Endothelial cell of hepatic sinusoid (primary cell): ENCODE measurements at regions not wholly inside any gene's neighbourhood (a gene's known extent, or its start where the extent isn't known, plus 50 kb on each side); places are given as distances from the start of the nearest gene placed in this dataset.
"Not testable (repeated sequence)": the region's sequence is repeated elsewhere in the genome, so short reads cannot be mapped to it uniquely, and the experiment has no call there.

Experiments used
- in situ Hi-C: cut with HindIII; loops from 2 replicates; pipeline ENCODE4 v1.10.0; 2017; ENCODE audit warnings: low sequenced_read_pairs

DNA sequence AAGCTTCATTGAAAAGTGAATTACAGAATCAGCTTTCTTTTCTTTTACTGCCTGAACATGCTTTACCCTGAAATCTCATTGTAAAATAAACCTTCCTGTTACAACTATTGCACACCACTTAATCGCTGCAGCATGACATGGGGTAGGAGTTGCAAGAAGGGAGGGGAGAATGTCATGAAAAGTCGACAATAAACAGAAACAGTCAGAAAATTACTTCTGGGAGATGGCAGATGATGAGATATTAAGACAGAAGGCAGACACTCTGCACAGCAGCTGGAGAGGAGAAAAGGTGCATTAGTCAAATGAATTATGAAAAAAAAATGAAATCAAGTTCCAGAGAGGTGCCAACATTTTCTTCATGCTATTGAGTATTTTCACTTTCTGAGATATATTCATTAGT, 287.7 kb downstream of the PCDH7 start:
- in situ Hi-C loops: no loop called here

DNA sequence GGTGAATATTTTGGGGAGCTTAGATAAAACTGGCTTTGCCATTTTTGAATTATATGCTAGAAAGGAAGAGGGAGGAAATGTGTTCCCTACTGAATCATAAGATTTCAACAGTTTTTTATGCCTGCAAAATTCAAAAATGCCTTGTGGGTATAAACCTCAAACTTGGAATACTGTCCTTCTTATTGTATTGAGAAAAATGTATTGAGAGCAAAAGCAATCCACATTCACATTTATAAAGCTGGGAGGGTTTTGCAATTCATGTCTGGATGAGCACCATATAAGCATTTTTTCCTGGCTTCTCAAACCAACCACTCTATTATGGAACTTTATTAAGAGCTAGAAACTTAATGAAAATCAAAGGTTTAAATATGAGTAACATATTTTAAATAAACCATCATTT, 289.8 kb downstream of the PCDH7 start:
- in situ Hi-C loops: no loop called here

DNA sequence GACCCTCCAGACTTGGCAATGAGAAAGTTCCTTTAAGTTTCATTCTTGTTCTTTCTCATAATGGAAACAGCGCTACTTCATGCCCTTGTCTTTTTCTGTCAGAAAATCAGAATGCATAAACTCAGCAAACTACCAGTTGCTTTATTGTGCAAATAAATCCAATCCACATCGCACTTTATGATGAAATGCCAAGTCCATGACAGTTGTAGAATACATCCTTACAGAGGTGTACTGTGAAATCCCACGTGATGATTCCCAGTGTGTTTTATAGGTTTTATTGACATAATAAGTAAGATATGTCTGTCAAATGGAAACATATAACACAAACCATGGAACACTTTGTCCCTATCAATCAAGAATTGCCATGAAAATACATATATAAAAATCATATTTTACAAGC, 295.0 kb downstream of the PCDH7 start:
- in situ Hi-C loops: no loop called here

DNA sequence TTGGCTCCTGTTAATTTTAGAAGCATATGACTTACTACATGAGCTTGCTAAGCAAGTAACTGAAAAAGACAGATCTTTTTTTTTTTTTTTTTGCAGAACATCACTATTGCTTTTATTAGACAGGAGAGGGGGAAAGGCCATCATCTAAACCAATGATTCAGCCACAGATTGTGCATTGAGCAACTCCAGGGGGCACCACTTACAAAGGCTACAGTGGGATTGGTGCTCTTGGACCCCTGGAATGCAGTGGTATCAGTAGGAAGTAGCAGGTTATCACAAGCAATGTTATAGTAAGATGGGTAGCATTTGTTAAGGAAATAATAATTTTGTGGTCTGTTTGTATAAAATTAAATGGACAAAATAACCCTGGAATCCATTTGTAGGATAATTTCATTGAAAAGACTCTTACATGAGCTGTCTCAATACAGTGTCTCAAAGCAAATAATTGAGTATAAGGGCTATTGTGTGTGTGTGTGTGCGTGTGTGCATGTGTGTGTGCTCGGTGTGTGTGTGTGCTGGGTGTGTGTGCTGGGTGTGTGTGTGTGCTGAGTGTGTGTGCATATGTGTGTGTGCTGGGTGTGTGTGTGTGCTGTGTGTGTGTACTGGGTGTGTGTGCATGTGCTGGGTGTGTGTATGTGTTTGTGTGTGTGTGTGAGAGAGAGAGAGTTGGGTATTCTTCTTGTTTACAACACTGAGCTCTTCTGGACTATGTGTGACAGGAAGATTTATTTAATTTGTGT, 296.3 kb downstream of the PCDH7 start:
- in situ Hi-C loops: no loop called here

DNA sequence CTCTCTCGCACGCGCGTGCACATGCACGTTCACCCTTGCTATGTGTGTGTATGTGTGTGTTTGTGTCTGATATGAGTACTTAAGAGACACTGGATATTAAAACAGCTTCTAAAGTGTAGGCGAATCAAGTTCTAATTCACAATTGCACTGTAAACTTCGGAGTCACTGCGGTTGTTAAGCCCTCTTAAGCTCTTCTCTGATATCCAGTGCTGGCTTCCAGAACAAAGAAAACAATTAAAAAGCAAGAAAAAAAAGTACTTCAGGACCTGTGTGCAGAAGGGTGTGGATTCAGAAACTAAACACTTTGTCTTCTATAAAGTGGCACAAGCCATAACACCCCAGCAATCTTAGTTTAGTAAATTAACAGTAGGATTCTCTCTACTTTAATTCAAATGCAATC, 300.2 kb downstream of the PCDH7 start:
- in situ Hi-C loops: no loop called here

DNA sequence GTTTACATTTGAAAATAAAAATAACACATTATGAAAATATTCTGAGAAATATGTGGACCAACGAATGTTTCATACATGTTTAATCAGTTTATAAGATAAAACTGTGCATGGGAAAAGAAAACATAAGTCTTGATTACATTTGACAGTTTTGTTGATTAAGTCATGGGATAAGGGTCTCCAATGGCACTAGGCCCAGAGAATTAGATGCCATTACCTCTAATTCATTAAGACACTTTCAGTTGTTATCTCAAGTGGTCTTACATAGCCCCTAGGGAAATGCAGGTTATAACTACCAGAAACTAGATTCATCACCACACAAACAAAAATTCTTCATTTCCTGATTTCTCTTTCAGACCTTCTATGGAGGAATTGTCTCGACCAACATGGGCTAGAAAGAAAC, 300.8 kb downstream of the PCDH7 start:
- in situ Hi-C loops: no loop called here

DNA sequence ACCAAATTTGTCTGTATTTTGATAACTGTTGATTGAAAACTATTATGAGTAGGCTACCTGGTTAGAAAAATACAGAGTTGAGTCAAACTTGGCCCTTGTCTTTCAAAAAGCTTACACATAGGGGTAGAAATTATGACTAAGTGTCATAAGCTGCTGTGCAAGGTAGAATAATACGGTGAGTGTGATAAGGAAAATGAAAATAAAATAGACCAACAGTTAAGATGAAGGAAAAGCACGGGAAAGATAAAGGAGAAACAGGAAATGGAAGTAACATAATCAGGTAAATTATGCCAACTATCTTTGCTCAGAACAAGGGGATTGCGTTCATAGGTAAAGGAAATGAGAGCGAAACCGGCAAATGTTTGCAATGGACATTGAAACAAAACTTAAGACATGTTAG, 302.5 kb downstream of the PCDH7 start:
- in situ Hi-C loops: no loop called here

DNA sequence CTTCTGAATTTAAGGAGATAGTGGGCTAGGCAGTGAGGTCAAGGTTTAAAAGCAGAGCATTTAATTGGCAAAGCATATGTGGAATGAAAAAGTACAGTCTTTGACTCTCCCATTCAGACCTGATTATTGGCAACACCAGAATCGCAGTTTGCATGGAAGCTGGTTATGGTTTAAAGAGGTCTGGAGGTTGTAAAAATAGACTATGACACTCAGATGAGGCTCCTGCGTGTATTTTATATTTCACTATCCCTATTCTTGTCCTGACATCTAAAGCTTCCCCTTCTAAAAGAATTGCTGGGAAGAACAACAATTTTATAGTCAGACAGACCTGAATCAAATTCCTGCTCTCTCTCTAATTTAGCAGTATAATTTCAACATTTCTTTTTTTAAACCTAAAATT, 302.9 kb downstream of the PCDH7 start:
- in situ Hi-C loops: no loop called here

DNA sequence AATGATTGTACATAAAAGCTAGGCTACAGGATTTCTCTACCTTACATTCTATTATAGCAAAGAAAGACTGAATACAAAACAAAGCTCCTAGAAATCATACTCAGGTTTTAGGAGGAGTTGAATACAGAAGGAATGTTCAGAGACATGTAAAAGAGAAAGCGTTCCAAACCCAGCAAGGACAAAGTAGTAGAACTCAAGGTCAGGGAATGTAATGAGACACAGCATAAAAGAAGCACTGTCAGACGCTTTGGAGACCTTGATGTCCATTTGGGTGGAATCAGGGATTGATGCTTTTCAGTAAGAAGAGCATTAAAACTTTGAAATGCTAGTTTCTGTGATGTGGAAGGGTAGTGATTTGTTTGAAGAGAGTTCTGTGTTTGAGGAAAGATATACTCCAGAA, 303.6 kb downstream of the PCDH7 start:
- in situ Hi-C loops: no loop called here

DNA sequence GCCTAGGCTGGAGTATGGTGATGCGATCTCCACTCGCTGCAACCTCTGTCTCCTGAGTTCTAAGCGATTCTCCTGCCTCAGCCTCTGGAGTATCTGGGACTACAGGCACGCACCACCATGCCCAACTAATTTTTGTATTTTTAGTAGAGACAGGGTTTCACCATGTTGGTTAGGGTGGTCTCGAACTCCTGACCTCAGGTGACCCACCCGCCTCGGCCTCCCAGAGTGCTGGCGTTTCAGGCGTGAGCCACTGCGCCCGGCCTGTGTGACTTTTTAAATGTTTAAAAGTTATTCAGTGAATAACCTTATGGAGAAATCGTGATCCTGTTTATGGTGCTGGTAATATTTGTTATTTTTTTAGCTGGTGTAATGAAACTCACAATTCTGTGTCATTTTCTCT, 304.6 kb downstream of the PCDH7 start:
- in situ Hi-C loops: not testable (repeated sequence)

DNA sequence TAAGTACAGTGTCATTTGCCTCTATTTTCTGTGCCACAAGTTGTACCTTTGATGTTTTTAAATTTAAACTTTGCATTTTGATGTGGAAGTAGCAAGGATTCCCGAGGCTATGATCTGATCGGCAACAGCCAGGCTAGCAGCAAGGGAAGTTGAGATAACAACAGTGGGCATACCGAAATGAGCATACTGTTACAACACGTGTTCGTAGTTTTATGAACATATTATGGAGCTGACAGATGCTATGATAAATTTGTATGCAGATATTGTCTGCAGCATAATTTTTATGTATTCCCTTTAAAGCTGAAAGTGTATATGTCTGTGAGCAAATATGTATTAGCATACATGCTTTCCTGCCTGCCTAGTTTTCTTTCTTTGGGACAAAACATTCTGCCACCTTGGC, 306.1 kb downstream of the PCDH7 start:
- in situ Hi-C loops: no loop called here

DNA sequence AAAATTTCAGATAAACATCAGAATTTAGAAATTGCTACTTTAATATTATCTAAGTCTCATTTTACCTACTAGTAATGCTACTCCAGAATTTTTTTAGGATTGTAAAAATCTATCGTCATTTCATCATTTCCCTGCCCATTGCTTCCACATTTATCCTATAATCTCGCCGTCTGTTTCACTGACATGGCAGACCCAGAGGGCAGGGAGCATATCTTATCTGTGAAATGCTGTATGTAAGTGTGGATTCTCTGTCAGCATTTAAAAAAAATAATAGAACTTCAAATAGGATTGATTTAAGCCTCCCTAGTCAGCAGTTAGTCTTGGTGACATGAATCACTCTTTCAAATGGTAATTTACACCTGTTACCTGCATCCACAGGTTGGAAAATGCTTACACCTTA, 314.4 kb downstream of the PCDH7 start:
- in situ Hi-C loops: no loop called here

DNA sequence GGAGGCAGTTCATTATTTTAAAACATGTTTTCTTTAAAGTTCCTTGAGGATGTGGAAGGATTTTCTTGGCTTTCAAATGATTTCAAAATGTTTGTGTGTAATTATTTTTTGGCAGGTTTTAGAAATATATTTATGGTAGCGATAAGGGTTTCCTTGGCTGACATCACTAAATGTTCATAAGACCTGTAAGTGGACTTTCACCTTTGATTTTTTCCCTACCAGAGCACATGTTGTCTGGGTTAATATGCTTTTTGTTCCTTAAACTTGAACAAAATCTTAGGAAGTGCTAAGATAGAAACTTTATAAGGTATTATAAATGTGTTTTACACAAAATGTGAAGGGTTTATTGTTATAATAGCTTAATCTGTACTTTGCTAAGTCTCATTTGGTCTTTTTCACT, 315.6 kb downstream of the PCDH7 start:
- in situ Hi-C loops: no loop called here

DNA sequence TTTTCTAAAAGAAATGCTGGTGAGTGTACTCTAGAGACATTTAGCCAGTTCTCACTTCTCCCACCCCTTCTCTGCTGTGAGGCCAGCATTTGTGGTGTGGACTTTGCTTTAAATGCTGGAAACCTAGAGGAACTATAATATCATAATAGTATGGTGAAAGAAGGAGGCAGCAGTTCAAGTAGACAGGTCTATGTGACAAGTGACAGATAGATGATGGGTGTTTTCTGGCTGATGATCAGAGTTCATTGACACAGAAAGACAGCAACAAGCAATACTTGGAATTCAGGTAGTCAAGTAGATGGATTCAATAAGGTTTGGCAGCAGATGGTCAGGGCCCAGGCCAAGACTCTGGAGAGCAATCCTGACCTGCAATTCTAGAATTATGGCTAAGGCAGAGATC, 317.5 kb downstream of the PCDH7 start:
- in situ Hi-C loops: no loop called here

DNA sequence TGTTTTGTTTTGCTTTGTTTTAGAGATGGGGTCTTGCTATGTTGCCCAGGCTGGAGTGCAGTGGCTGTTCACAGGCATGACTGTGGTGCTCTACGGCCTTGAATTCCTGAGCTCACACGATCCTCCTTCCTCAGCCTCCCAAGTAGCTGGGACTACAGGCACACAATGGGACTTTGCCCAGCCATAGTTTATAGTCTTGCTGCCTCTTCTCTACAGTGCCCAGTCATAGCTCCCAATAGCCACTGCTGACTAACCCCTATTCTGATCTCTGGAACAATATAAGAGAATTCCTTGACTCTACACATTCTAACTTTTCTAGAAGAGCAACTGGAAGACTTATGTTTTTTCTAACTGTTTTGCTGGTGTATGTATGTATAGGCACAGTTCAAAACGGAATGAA, 319.2 kb downstream of the PCDH7 start:
- in situ Hi-C loops: no loop called here

DNA sequence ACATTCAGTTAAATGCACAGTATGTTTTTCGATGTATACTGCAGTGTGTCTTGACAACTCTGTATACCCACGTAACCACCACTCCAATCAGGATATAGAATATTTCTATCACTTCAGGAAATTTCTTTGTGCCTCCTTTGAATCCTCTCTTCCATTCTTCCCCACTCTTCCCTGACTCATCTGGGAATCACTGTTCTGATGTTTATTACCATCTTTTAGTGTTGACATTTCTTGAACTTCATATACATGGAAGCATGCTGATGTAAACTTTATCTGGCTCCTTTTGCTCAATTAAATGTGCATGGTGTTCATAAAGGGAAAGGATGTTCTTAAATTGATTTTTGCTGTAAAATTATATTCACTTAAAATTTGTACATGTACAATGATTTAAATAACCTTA, 319.9 kb downstream of the PCDH7 start:
- in situ Hi-C loops: no loop called here

DNA sequence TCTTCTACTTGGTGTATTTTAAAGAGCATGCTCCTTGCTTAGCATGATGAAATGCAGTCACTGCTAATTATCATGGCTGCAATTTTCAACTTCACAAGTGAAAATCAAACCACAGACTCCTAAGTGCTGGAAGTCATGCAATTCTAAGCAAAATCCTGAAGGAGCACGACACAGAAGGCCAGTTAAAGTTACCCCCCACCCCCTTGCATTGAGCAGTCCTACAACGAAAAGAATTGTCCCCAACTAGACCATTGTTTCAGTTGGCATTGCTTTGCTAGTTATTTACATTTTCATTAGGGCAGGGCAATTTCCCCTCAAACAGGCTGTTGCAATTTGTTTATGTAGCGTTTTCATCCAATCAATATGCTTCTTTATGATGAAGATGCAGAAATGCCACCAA, 321.2 kb downstream of the PCDH7 start:
- in situ Hi-C loops: no loop called here

DNA sequence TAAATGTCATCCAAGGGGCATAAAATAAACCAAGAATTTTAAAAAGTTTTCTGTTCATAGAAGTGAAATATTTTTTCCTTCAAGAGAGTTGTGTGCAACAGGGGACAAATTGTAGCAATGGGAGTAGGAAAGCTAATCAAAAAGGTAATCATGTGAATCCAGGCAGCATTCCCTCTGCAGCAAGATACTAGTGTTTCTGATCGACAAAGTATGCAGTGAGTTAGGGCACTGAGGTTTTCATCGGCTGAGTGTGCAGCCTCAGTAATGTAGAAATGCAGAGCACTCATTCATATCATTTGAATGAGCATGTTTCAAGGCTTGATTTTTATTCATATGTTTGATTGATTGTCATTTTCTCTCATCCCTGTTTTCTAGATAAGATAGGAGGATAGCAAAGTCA, 321.7 kb downstream of the PCDH7 start:
- in situ Hi-C loops: no loop called here

DNA sequence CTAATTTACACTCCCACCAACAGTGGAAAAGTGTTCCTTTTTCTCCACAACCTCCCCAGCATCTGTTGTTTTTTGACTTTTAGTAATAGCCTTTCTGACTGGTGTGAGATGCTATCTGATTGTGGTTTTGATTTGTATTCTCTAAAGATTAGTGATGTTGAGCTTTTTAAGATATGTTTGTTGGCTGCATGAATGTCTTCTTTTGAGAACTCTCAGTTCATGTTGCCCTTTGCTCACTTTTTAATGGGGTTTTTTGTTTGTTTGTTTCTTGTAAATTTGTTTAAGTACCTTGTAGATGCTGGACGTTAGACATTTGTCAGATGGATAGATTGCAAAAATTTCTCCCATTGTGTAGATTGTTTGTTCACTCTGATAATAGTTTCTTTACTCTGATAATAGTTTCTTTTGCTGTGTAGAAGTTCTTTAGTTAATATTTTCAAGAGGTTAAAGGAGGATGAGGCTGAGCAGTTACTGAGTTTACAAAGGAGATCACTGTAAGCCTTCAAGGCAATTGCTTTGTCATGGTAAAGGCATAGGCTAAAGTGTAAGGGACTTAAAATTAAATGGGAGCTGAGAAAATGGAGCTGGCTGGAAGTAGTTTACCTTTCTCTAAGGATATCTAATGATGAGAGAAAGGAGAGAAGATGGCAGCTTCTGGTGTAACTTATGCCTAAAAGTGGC, 323.4 kb downstream of the PCDH7 start:
- in situ Hi-C loops: no loop called here

DNA sequence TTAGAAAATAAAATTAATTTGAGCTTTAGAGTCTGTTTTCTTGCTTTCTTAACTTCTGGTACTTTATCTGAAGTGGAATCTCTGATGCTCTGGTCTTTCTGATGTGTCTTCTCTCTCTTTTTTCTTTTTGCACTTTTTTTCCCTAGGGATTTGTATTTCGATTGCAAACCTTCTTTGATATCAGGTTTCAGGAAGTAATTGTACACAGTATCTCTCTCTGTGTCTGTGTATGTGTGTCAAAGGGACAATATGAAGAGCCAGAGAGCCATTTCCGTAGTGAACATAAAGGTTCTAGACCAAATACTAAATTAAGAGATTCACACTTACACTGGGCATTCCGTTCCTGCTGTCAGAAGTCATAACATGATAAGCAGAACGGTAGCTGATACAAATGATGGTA, 325.0 kb downstream of the PCDH7 start:
- in situ Hi-C loops: no loop called here

DNA sequence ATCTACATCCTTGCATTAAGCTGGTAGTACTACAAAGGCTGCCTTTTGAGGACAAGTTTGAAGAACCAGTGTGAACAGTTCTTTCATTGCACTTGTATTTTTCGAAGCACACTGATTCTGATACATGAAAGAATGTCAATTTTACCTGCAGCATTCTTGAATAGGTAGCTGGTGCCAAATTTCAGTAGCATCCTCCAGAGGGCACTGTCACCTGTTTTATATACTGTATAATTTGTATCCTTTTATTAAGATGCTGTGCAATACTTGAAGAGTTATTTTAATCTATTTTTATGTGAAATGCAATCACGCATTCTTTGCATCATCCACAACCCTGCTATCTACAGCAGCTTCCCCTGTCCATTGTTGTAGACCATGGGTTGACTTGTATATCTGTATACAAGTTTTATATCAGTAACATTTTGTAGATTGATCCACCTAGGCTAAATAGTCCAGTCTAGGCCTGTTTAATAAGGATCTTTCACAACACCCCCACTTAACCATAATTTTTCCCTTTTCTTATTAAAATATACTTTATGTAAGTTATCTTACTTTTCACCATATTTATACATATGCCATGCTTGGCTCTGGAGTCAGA, 325.7 kb downstream of the PCDH7 start:
- in situ Hi-C loops: no loop called here

DNA sequence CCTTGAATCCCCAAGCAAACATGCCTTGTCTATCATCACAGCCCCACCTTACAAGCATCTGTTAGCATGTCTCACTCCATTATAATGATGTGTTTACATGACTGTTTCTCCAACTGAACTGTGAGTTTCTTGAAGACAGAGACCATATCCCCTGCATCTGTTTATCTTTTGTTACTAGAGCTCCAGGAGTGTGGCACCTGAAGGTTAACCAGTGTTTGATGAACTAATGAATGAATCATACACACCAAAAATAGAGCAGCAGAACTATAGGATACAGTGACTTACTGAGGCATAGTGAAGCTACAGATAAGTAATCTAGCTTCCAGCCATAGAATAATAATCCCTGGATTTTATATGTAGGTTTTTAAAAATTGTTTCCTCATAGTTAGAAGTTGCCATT, 331.0 kb downstream of the PCDH7 start:
- in situ Hi-C loops: no loop called here
